H1 (cell line): ENCODE measurements at regions not wholly inside any gene's neighbourhood (a gene's known extent, or its start where the extent isn't known, plus 50 kb on each side); places are given as distances from the start of the nearest gene placed in this dataset.

ENCODE experiments used
- CTCF ChIA-PET: fragments of 300-600 bp; sonication (Branson Sonifier 250); formaldehyde crosslinking; loops from one replicate; lab custom pipeline; 2021; ENCODE audit not compliant: partially characterized antibody; lab: Charles Lee
- POLR2A ChIA-PET: fragments of 300-600 bp; sonication (Branson Sonifier 250); formaldehyde crosslinking; loops from one replicate; lab custom pipeline; 2021; ENCODE audit warnings: inconsistent platforms; ENCODE audit not compliant: partially characterized antibody; lab: Charles Lee
- DNase-seq, 2 experiments: peaks; one replicate each; pipeline versions ENCODE4 v3.0.0 to v3.0.0-alpha.2; 2010 to 2022; ENCODE audit warnings: low spot score in 2 of 2, low read depth in 1 of 2, mixed read lengths in 1 of 2
- FAIRE-seq: peaks from 2 replicates; lab custom pipeline; 2011; peaks lifted over from hg19 to GRCh38; lab: Jason Lieb, UNC
- H2AFZ ChIP-seq: 2 replicates; pipeline ENCODE4 v1.8.1; 2012; ENCODE audit warnings: low read length, inconsistent platforms
- H2AK5ac ChIP-seq: 2 replicates; pipeline ENCODE4 v1.6.1; 2013; ENCODE audit warnings: low read depth, low read length
- H2BK120ac ChIP-seq: replicated peaks from 2 replicates; pipeline ENCODE3; 2013; ENCODE audit warnings: low read depth, low read length, inconsistent platforms
- H2BK12ac ChIP-seq: 2 replicates; pipeline ENCODE4 v1.6.1; 2013; ENCODE audit warnings: low read depth, low read length
- H2BK15ac ChIP-seq: 2 replicates; pipeline ENCODE4 v1.6.1; 2013; ENCODE audit warnings: low read length
- H2BK20ac ChIP-seq: 2 replicates; pipeline ENCODE4 v1.6.1; 2013; ENCODE audit warnings: low read length
- H2BK5ac ChIP-seq: 2 replicates; pipeline ENCODE4 v1.6.1; 2013; ENCODE audit warnings: low read depth, low read length
- H3K14ac ChIP-seq: 2 replicates; pipeline ENCODE4 v1.6.1; 2013; ENCODE audit warnings: inconsistent platforms; ENCODE audit not compliant: insufficient read length
- H3K18ac ChIP-seq: 2 replicates; pipeline ENCODE4 v1.6.1; 2013; ENCODE audit warnings: low read length; ENCODE audit errors: extremely low read depth
- H3K23ac ChIP-seq: 2 replicates; pipeline ENCODE4 v1.6.1; 2013; ENCODE audit warnings: inconsistent platforms; ENCODE audit not compliant: insufficient read length
- H3K23me2 ChIP-seq: 2 replicates; pipeline ENCODE4 v1.6.1; 2013; ENCODE audit warnings: low read depth, low read length
- H3K27ac ChIP-seq: 2 replicates; pipeline ENCODE4 v1.6.1; 2011; ENCODE audit warnings: low read depth, low read length, inconsistent platforms
- H3K27me3 ChIP-seq, 4 experiments: replicated peaks in 1 of 4; 1 replicate in 1 of 4; 2 replicates in 3 of 4; pipeline versions ENCODE4 v1.6.1 to v1.8.1; 2011 to 2013; ENCODE audit warnings: low read length in 3 of 4, mild to moderate bottlenecking in 3 of 4, inconsistent platforms in 2 of 4, mixed read lengths in 2 of 4, moderate library complexity in 1 of 4; ENCODE audit not compliant: control insufficient read depth in 3 of 4, insufficient read depth in 3 of 4; ENCODE audit errors: extremely low read depth in 1 of 4
- H3K36me3 ChIP-seq, 4 experiments: 2 replicates each; pipeline versions ENCODE4 v1.6.1 to v1.8.1; 2011 to 2013; ENCODE audit warnings: mild to moderate bottlenecking in 4 of 4, low read length in 3 of 4, moderate library complexity in 2 of 4, control low read depth in 1 of 4, inconsistent platforms in 1 of 4; ENCODE audit not compliant: insufficient read depth in 4 of 4, control insufficient read depth in 2 of 4
- H3K4ac ChIP-seq: replicated peaks from 2 replicates; pipeline ENCODE3; 2013; ENCODE audit warnings: low read length, low read depth, mixed read lengths, inconsistent platforms; ENCODE audit not compliant: insufficient read length
- H3K4me1 ChIP-seq, 4 experiments: replicated peaks in 1 of 4; 1 replicate in 1 of 4; 2 replicates in 3 of 4; pipeline versions ENCODE4 v1.6.1 to v1.8.1; 2011 to 2013; ENCODE audit warnings: low read length in 3 of 4, inconsistent platforms in 2 of 4, mixed read lengths in 1 of 4; ENCODE audit not compliant: insufficient read depth in 4 of 4, control insufficient read depth in 3 of 4
- H3K4me2 ChIP-seq, 2 experiments: 2 replicates each; pipeline versions ENCODE4 v1.6.1 to v1.8.1; 2011 to 2013; ENCODE audit warnings: low read depth in 2 of 2, low read length in 2 of 2, control low read depth in 1 of 2, inconsistent platforms in 1 of 2, mild to moderate bottlenecking in 1 of 2; ENCODE audit not compliant: insufficient read depth in 1 of 2
- H3K4me3 ChIP-seq, 4 experiments: fragments of 200-600, 300-600 bp in 1 of 4; sonication (generic), shearing (Covaris generic), sonication (Bioruptor Twin) in 1 of 4; 2 replicates each; pipeline versions ENCODE4 v1.5.1 to v1.8.1; 2011 to 2016; ENCODE audit warnings: low read length in 4 of 4, low read depth in 3 of 4, control low read depth in 2 of 4, inconsistent platforms in 2 of 4, mild to moderate bottlenecking in 2 of 4, mixed read lengths in 1 of 4, moderate library complexity in 1 of 4; ENCODE audit not compliant: insufficient read depth in 2 of 4; ENCODE audit errors: extremely low read depth in 1 of 4
- H3K56ac ChIP-seq: replicated peaks from 2 replicates; pipeline ENCODE3; 2013; ENCODE audit warnings: low read depth, mild to moderate bottlenecking, mixed read lengths, low read length, inconsistent platforms; ENCODE audit not compliant: insufficient read length
- H3K79me1 ChIP-seq: 2 replicates; pipeline ENCODE4 v1.6.1; 2013; ENCODE audit warnings: low read depth, low read length, control low read depth
- H3K79me2 ChIP-seq, 2 experiments: 2 replicates each; pipeline versions ENCODE4 v1.6.1 to v1.8.1; 2012 to 2013; ENCODE audit warnings: low read length in 2 of 2, mild to moderate bottlenecking in 2 of 2, inconsistent platforms in 1 of 2; ENCODE audit not compliant: insufficient read depth in 2 of 2, control insufficient read depth in 1 of 2
- H3K9ac ChIP-seq, 4 experiments: replicated peaks in 1 of 4; 1 replicate in 1 of 4; 2 replicates in 3 of 4; pipeline versions ENCODE4 v1.6.1 to v1.8.1; 2011 to 2013; ENCODE audit warnings: low read depth in 3 of 4, low read length in 3 of 4, control low read depth in 2 of 4, mild to moderate bottlenecking in 2 of 4, moderate library complexity in 2 of 4, inconsistent platforms in 1 of 4; ENCODE audit errors: extremely low read depth in 1 of 4
- H3K9me3 ChIP-seq, 2 experiments: 2 replicates each; pipeline versions ENCODE4 v1.6.1 to v1.8.1; 2012 to 2013; ENCODE audit warnings: mild to moderate bottlenecking in 2 of 2, moderate library complexity in 2 of 2, control low read depth in 1 of 2, inconsistent platforms in 1 of 2, low read depth in 1 of 2, low read length in 1 of 2, mixed read lengths in 1 of 2; ENCODE audit not compliant: insufficient read depth in 2 of 2
- H4K20me1 ChIP-seq, 2 experiments: replicated peaks in 1 of 2; 2 replicates each; pipeline versions ENCODE3 to v1.8.1; 2011 to 2013; ENCODE audit warnings: inconsistent platforms in 2 of 2, low read length in 2 of 2, mild to moderate bottlenecking in 1 of 2; ENCODE audit not compliant: insufficient read depth in 2 of 2, control insufficient read depth in 1 of 2
- H4K5ac ChIP-seq: 2 replicates; pipeline ENCODE4 v1.6.1; 2013; ENCODE audit warnings: low read length, low read depth, mixed read lengths, inconsistent platforms; ENCODE audit not compliant: insufficient read length
- H4K8ac ChIP-seq: 2 replicates; pipeline ENCODE4 v1.8.0; 2013; ENCODE audit warnings: mild to moderate bottlenecking, moderate library complexity, low read length, inconsistent platforms; ENCODE audit not compliant: insufficient read depth; ENCODE audit errors: extremely low read depth
- H4K91ac ChIP-seq: replicated peaks from 2 replicates; pipeline ENCODE3; 2013; ENCODE audit warnings: low read length, mixed read lengths, inconsistent platforms; ENCODE audit not compliant: insufficient read length
- BRCA1 ChIP-seq: IDR thresholded peaks from 2 replicates; pipeline ENCODE4 v1.6.1; 2012; ENCODE audit warnings: low read depth, low read length, improper control_type of control experiment
- RXRA ChIP-seq: IDR thresholded peaks from 2 replicates; pipeline ENCODE4 v1.6.1; 2011; ENCODE audit warnings: low read depth, mild to moderate bottlenecking, low read length, moderate library complexity; ENCODE audit not compliant: insufficient read depth
- SP1 ChIP-seq: IDR thresholded peaks from 2 replicates; pipeline ENCODE4 v1.6.1; 2011; ENCODE audit warnings: low read depth, low read length
- SP4 ChIP-seq: IDR thresholded peaks from 2 replicates; pipeline ENCODE4 v1.6.1; 2012; ENCODE audit warnings: low read length, inconsistent platforms
- TCF12 ChIP-seq: IDR thresholded peaks from 2 replicates; pipeline ENCODE4 v1.6.1; 2011; ENCODE audit warnings: low read depth, mild to moderate bottlenecking, low read length
- TEAD4 ChIP-seq: IDR thresholded peaks from 2 replicates; pipeline ENCODE4 v1.6.1; 2012; ENCODE audit warnings: low read depth, low read length, inconsistent platforms, mixed read lengths
- ZNF274 ChIP-seq: IDR thresholded peaks from 2 replicates; pipeline ENCODE4 v1.7.0; 2012; ENCODE audit warnings: low read length, borderline replicate concordance; ENCODE audit errors: extremely low read depth
- WGBS, 2 experiments: shearing (Covaris generic) in 1 of 2; methylation state at CpG; one replicate each; pipeline versions ENCODE4 v1.1.6 to v1.1.7; 2013 to 2015; ENCODE audit warnings: low lambda C conversion rate in 2 of 2, mixed read lengths in 2 of 2, inconsistent platforms in 1 of 2, low coverage in 1 of 2, missing lambda C conversion rate in 1 of 2; ENCODE audit not compliant: insufficient replicate concordance in 2 of 2, insufficient coverage in 1 of 2, insufficient read length in 1 of 2; ENCODE audit errors: extremely low coverage in 1 of 2, missing lambda C conversion rate in 1 of 2; 5-methylcytosine and 5-hydroxymethylcytosine counted together

DNA sequence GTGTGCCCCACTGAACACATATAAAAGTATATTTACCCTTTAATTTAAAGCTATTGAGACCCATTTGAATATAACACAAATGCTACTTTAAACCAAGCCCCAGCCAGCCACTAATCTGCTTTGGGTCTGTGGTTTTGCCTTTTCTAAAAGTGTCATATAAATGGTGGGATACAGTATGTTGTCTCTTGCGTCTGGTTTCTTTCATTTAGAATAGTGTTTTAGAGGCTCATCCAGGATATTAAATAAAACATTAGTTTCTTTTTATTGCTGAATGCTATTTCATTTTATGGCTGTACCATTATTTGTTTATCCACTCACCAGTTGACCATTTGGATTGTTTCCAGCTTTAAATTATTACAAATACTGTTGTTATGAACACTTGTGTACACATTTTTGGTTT is 290.5 kb upstream of the SORL1-AS1 start:
- Histone ChIP-seq H3K27me3 (no peaks in the 10 kb centered on the region), H3K4me1 (no peaks in the 10 kb centered on the region), H3K18ac (no peak overlapping the region), H3K23ac (no peak overlapping the region), H3K36me3 (no peaks in the 10 kb centered on the region), H3K4ac (no peak overlapping the region), H3K4me2 (no peak overlapping the region), H3K79me1 (no peaks in the 10 kb centered on the region), H3K9me3 (peaks cover 3 to 7% of the 10 kb centered on the region in 2 experiments; a peak in 3 of 4 replicates), H2BK12ac (no peak overlapping the region), H3K56ac (no peak overlapping the region), H3K27ac (no peak overlapping the region), H2BK15ac (no peak overlapping the region), H4K91ac (no peak overlapping the region), H4K20me1 (no peaks in the 10 kb centered on the region), H2BK20ac (no peak overlapping the region), H4K5ac (no peak overlapping the region), H2BK120ac (no peak overlapping the region), H2AFZ (no peak overlapping the region), H3K23me2 (no peaks in the 10 kb centered on the region), H3K14ac (no peak overlapping the region), H4K8ac (no peak overlapping the region), H3K9ac (no peak overlapping the region), H3K4me3 (no peak overlapping the region), H2AK5ac (no peak overlapping the region), H3K79me2 (no peaks in the 10 kb centered on the region), H2BK5ac (no peak overlapping the region)
- 86% methylated on average over 1 of the region's 1 CpG; no CpG with 5 or more reads in 1 of the 2 experiments for WGBS, 2 experiments
- DNase-seq, result no peak
- no peak for FAIRE-seq
- CTCF ChIA-PET, result interaction anchor here (0.6 to 1.9 kb wide), 4 partner anchors 11 to 369 kb away, joined by 3 to 7 read pairs (median 4); no protein-coding TSS in a partner anchor
- TF ChIP-seq TEAD4, result no peak
- no peak for TF ChIP-seq SP4
- no peak for TF ChIP-seq SP1
- no peak for TF ChIP-seq TCF12
- no peak for TF ChIP-seq ZNF274
- TF ChIP-seq BRCA1, result no peak
- TF ChIP-seq RXRA, result no peak
- POLR2A ChIA-PET, result no interaction called here
